ENCODE measurements at regions not wholly inside any gene's neighbourhood (a gene's known extent, or its start where the extent isn't known, plus 50 kb on each side); places are given as distances from the start of the nearest gene placed in this dataset.

GRCh38 chr1:244218220-244218619 lies 167.1 kb downstream of the ZBTB18 start:
- DNase-seq (ENCODE audit: low read depth in 4 of 4, low spot score in 3 of 4), result no peak

DNA sequence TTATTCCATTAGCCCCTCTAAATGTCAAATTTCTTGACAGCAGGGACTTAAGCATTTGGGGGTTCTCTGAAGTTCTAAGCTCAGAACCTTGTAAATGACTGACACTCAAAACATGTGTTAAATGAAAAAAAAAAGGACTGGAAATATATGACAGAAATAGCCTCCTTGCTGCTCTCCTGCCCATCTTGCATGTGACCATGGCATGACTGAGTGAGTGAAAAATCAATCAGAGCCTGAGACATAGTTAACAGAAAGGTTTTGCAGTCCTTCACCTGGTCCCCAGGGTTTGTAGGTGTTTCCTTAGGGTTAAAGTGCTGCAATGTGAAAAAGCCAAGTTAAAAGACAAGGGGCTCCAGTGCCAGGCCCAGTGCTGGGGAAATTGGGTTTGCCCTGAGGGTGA lies 168.1 kb downstream of the ZBTB18 start:
- DNase-seq (ENCODE audit: low read depth in 4 of 4, low spot score in 3 of 4), result no peak

GRCh38 chr1:244219802-244220201 lies 168.7 kb downstream of the ZBTB18 start:
- no peak for DNase-seq (ENCODE audit: low read depth in 4 of 4, low spot score in 3 of 4)

DNA sequence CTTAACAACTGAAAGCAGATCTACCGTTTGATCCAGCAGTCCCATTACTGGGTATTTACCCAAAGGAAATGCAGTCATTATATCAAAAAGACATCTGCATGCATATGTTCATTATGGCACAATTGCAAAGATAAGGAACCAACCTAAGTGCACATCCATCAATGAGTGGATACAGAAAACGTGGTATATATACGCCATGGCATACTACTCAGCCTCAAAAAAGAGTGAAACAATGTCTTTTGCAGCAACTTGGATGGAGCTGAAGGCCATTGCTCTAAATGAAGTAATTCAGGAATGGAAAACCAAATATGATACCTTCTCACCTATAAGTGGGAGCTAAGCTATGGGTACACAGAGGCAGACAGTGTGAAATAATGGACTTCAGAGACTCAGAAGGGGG lies 169.3 kb downstream of the ZBTB18 start:
- DNase-seq (ENCODE audit: low read depth in 4 of 4, low spot score in 3 of 4), result no peak

DNA sequence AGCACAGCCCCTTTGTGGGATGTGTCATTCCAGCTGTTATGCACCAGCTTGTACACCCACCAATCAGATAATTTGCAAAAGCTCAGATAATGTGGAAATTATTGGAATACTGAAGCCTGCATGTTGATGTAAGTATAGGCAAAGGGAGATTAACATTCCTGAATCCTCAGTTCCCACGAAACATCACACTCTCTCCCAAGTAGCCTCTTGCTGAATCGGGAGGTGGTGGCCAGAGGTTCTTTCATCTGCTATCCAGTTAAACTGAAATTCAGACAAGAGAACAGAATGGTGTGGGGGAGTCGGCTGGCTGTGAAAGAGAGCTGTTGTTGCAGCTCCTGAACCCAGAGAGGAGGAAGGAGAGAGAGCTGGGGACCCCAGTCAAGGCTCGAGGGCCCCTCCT lies 170.9 kb downstream of the ZBTB18 start:
- DNase-seq (ENCODE audit: low read depth in 4 of 4, low spot score in 3 of 4), result no peak

DNA sequence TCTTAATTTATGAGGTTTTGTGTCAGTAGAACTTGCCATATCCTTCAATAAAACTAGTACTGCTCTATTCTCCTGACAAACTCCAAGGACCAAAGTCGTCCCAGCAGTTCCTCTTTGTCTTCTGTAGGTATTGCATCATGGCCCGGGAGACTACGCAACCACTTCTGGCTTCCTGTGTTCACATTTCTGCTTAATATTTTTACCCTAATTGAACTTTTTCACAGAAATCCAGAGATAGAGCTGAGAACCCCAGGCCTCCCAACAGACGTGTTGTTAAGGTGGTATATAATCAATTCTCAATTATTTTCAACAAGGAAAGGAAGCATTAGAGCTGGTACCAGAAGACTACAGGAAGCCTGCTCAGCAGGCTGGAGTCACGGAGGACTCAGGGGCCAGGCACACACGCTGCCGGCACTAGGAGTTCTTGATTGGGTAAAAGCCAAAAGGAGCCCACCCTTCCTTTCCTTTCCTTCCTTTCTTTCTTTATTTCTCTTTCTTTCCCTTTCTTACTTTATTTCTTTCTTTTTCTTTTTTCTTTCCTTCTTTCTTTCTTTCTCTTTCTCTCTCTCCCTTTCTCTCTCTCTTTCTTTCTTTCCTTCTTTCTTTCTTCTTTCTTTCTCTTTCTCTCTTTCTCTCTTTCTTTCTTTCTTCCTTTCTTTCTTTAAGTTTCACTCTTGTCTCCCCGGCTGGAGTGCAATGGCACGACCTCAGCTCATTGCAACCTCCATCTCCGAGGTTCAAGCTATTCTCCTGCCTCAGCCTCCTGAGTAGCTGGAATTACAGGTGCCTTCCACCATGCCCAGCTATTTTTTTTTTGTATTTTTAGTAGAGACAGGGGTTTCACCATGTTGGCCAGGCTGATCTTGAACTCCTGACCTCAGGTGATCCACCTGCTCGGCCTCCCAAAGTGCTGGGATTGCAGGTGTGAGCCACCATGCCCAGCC lies 173.7 kb downstream of the ZBTB18 start:
- DNase-seq (ENCODE audit: low read depth in 4 of 4, low spot score in 3 of 4), result no peak

DNA sequence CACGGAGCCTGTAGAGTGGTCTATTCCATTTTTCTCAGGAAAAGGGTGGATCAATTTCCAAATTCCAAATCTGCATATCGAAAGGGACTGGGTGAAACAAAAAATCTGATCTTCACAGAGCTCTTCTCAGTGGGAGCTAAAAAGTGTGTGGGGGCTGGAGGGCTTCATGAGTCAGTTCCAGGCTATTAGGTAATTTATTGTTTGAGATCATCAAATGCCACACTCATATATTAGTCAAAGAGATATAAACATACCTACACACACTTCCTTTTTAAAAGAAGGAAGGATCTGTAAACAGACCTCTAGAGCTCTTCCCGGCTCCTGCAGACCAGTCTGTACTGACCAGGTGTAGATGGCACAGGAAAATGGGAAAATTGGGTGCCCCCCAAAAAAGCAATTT lies 175.4 kb downstream of the ZBTB18 start:
- DNase-seq (ENCODE audit: low read depth in 4 of 4, low spot score in 3 of 4), result no peak

DNA sequence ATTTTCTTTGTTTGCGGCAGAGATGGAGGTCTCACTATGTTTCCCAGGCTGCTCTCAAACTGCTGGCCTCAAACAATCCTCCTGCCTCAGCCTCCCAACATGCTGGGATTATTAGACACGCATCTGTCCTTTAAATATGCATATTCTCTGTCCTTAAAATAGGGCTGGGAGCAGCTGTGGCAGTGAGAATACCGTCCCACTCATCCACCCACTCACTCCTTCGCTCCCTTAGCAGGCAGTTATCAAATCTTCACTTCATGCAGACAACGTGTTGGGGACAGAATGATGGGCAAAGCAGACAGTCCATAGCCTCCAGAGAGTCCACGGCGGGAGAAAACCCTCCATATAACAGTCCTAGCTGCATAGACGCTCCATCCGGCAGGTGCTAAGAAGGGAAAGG lies 179.4 kb downstream of the ZBTB18 start:
- DNase-seq (ENCODE audit: low read depth in 4 of 4, low spot score in 3 of 4), result no peak

- DNase-seq (ENCODE audit: low read depth in 4 of 4, low spot score in 3 of 4), result no peak
These were observed 180.1 kb downstream of the ZBTB18 start for GRCh38 chr1:244231193-244231571.

DNA sequence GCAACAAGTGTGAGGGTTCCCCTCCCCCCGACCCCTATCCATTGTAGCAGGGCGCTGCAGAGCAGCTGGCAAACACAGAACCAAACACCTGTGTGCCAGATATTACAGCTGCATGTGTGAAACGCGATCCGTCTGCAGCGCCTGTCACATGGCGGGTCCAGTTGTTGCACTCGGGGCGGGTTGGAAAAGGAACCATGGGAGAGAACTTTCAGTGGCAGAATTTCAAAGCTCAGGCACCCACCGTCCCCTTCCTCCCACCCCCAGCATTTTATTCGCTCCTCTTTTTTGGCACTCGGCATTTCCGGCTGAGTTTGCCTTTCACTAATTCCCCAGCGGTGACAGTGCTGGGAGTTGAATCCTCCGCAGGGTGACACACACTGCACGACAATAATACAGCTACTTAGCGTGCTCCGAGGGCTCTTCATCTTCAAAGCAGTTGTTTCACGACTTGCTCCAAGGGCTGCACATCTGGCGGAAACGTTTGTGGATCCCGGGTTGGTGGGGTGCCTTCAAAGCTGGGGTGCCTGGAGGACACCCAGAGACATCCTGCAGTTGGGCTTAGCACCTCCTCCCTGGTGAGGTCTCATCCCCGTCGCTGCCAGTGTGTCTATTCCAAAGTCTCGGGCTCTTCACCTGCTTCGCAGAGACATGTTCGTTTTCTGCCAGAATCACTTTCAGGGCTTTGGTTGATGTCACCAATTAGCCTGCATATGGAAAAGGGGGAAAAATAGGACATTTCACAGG lies 180.7 kb downstream of the ZBTB18 start:
- no peak for DNase-seq (ENCODE audit: low read depth in 4 of 4, low spot score in 3 of 4)

DNA sequence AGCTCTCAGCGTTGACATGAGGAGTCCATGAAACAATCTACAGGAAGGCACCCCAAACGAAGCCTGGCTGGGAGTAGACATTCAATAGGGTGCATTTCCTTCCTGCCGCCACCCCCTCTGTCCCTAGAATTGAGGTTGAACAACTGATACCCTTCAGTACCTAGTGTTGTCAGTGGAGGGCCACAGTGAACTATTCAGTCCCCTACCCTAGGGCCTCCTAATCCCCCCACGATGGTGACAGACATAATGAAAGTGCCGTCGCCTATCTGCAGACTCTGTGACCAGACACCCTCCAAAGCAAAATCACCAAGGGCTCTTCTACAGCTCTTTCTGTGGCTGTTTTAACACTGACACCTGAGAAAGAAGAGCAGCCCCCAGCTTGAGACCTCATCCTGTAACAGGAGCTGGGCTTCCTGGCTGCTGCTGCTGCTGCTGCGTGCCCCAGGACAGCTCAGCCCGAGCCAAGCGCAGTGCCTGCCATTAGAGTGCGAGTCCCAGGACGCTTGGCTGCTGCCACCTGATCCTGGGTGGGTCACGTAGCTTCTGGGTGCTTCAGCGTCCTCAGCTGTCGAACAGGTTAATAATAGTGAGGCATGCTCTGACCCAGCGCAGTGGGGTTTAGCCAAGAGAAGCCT lies 183.0 kb downstream of the ZBTB18 start:
- DNase-seq (ENCODE audit: low read depth in 4 of 4, low spot score in 3 of 4), result no peak

- DNase-seq (ENCODE audit: low read depth in 4 of 4, low spot score in 3 of 4), result no peak
These were observed 184.1 kb downstream of the ZBTB18 start for GRCh38 chr1:244235157-244235556.

DNA sequence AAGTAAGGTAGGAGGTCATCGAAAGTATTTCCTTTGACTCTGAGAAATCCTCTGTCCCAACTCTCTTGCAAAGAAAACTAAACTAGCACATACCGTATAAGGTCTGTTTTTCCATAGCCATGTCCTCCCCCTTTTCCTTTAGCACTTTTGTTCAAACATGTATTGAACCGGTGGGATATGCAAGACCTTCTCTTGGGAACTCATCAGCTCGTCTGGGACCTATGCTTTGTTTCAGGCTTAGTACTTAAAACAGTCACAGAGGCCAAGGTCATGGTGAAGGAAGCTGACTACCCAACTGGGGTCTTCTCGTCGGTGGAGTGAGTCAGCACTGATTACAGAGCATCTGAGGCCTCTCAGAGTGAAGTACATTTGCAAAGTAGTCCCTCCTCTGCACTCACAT lies 185.0 kb downstream of the ZBTB18 start:
- DNase-seq (ENCODE audit: low read depth in 4 of 4, low spot score in 3 of 4), result no peak

- no peak for DNase-seq (ENCODE audit: low read depth in 4 of 4, low spot score in 3 of 4)
These were observed 185.6 kb downstream of the ZBTB18 start for GRCh38 chr1:244236721-244237120.

- DNase-seq (ENCODE audit: low read depth in 4 of 4, low spot score in 3 of 4), result no peak
These were observed 186.4 kb downstream of the ZBTB18 start for GRCh38 chr1:244237445-244237844.

GRCh38 chr1:244239261-244239770 lies 188.2 kb downstream of the ZBTB18 start:
- DNase-seq (ENCODE audit: low read depth in 4 of 4, low spot score in 3 of 4), result no peak

DNA sequence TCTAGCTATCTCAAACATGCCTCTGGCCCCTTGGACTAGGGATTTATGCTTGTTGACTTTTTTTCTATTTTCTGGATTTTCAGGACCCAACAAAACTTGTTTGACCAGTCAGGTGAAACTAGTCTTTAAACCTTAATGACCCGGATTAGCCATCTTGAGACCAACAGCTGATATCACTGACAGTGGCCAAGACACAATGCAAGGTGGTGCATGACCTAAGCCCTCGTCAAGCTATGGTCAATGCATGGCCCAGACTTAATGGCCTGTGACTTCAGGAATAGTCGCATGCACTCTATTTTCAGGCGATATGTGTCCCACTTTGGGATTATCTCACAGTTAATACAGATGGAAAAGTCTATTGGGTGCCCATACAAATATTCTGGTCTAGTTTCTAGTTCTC lies 190.4 kb downstream of the ZBTB18 start:
- no peak for DNase-seq (ENCODE audit: low read depth in 4 of 4, low spot score in 3 of 4)

- no peak for DNase-seq (ENCODE audit: low read depth in 4 of 4, low spot score in 3 of 4)
These were observed 191.4 kb downstream of the ZBTB18 start for GRCh38 chr1:244242446-244242845.

DNA sequence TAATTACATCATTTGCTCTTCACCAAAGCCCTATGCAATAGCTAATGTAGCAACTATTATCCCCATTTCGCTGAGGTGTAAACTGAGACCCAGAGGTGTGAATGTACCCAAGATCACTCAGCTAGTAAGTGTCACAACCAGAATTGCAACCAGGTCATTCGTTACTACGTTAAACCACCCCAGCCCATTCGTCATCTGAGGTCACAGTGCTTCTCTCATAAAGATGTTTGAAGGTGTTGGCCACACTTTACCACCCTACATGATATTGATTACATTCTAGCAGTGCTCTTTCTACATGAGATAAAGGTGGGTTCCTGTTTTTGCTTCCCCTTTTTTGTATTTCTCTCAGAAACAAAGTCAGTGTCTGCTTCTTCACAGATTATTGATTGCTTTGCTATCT lies 195.3 kb downstream of the ZBTB18 start:
- DNase-seq (ENCODE audit: low read depth in 4 of 4, low spot score in 3 of 4), result no peak

GRCh38 chr1:244248426-244248825 lies 197.3 kb downstream of the ZBTB18 start:
- no peak for DNase-seq (ENCODE audit: low read depth in 4 of 4, low spot score in 3 of 4)

- no peak for DNase-seq (ENCODE audit: low read depth in 4 of 4, low spot score in 3 of 4)
These were observed 199.5 kb downstream of the ADSS2 start for GRCh38 chr1:244252211-244252610.
